Effector memory CD4-positive, alpha-beta T cell (primary cell): ENCODE measurements at regions not wholly inside any gene's neighbourhood (a gene's known extent, or its start where the extent isn't known, plus 50 kb on each side); places are given as distances from the start of the nearest gene placed in this dataset.

Experiments
- DNase-seq, 3 donors: peaks; one replicate each; pipeline ENCODE4 v3.0.0-alpha.2; 2020
- H3K27ac ChIP-seq: 2 replicates; pipeline ENCODE4 v1.7.0; 2013; ENCODE audit warnings: mild to moderate bottlenecking, low read length, moderate library complexity; ENCODE audit not compliant: insufficient read depth, poor library complexity, severe bottlenecking
- H3K27me3 ChIP-seq: replicated peaks from 2 replicates; pipeline ENCODE4 v1.7.0; 2013; ENCODE audit warnings: mild to moderate bottlenecking, low read length; ENCODE audit not compliant: insufficient read depth, control insufficient read depth, poor library complexity, severe bottlenecking
- H3K36me3 ChIP-seq: 2 replicates; pipeline ENCODE4 v1.7.0; 2013; ENCODE audit warnings: mild to moderate bottlenecking, low read length, moderate library complexity; ENCODE audit not compliant: control insufficient read depth, insufficient read depth
- H3K4me1 ChIP-seq: 2 replicates; pipeline ENCODE4 v1.7.0; 2013; ENCODE audit warnings: low read length, mild to moderate bottlenecking; ENCODE audit not compliant: control insufficient read depth, insufficient read depth, poor library complexity, severe bottlenecking
- H3K4me3 ChIP-seq: 2 replicates; pipeline ENCODE4 v1.7.0; 2013; ENCODE audit warnings: low read length, low read depth, mild to moderate bottlenecking; ENCODE audit not compliant: insufficient read depth, poor library complexity, severe bottlenecking
- H3K9me3 ChIP-seq: 2 replicates; pipeline ENCODE4 v1.7.0; 2013; ENCODE audit warnings: mild to moderate bottlenecking, low read length, moderate library complexity; ENCODE audit not compliant: control insufficient read depth

- Histone ChIP-seq H3K27me3 (no peaks in the 10 kb centered on the region), H3K36me3 (no peaks in the 10 kb centered on the region), H3K9me3 (no peaks in the 10 kb centered on the region), H3K4me3 (no peak overlapping the region), H3K27ac (no peak overlapping the region), H3K4me1 (no peaks in the 10 kb centered on the region)
- DNase-seq: no peak
Observed at GRCh38 chr2:176745543-176746200, 466.9 kb upstream of the HNRNPA3 start.

- no peak overlapping the region for H3K4me3 ChIP-seq
- no peak overlapping the region for H3K27ac ChIP-seq
- DNase-seq: no peak
- no peaks in the 10 kb centered on the region for H3K36me3 ChIP-seq
- no peaks in the 10 kb centered on the region for H3K27me3 ChIP-seq
- no peaks in the 10 kb centered on the region for H3K4me1 ChIP-seq
- no peaks in the 10 kb centered on the region for H3K9me3 ChIP-seq
Observed at GRCh38 chr2:176746411-176746810, 466.2 kb upstream of the HNRNPA3 start.

- H3K9me3 ChIP-seq: no peaks in the 10 kb centered on the region
- H3K4me3 ChIP-seq: no peak overlapping the region
- no peak overlapping the region for H3K27ac ChIP-seq
- no peaks in the 10 kb centered on the region for H3K4me1 ChIP-seq
- no peaks in the 10 kb centered on the region for H3K36me3 ChIP-seq
- DNase-seq: no peak
- H3K27me3 ChIP-seq: no peaks in the 10 kb centered on the region
Observed at GRCh38 chr2:176747506-176747905, 465.1 kb upstream of the HNRNPA3 start.

GRCh38 chr2:176747928-176748327 is 464.7 kb upstream of the HNRNPA3 start:
- Histone ChIP-seq H3K4me1 (no peaks in the 10 kb centered on the region), H3K27ac (no peak overlapping the region), H3K27me3 (no peaks in the 10 kb centered on the region), H3K4me3 (no peak overlapping the region), H3K36me3 (no peaks in the 10 kb centered on the region), H3K9me3 (no peaks in the 10 kb centered on the region)
- no peak for DNase-seq

GRCh38 chr2:176748662-176749061 is 463.9 kb upstream of the HNRNPA3 start:
- Histone ChIP-seq H3K27ac (no peak overlapping the region), H3K4me1 (no peaks in the 10 kb centered on the region), H3K36me3 (no peaks in the 10 kb centered on the region), H3K4me3 (no peak overlapping the region), H3K9me3 (no peaks in the 10 kb centered on the region), H3K27me3 (no peaks in the 10 kb centered on the region)
- no peak for DNase-seq

- Histone ChIP-seq H3K4me3 (no peak overlapping the region), H3K36me3 (no peaks in the 10 kb centered on the region), H3K4me1 (no peaks in the 10 kb centered on the region), H3K27ac (no peak overlapping the region), H3K9me3 (no peaks in the 10 kb centered on the region), H3K27me3 (no peaks in the 10 kb centered on the region)
- no peak for DNase-seq
Observed at GRCh38 chr2:176751314-176752227, 461.0 kb upstream of the HNRNPA3 start.

GRCh38 chr2:176752295-176752694 is 460.3 kb upstream of the HNRNPA3 start:
- no peak for DNase-seq
- Histone ChIP-seq H3K4me3 (no peak overlapping the region), H3K27me3 (no peaks in the 10 kb centered on the region), H3K36me3 (no peaks in the 10 kb centered on the region), H3K9me3 (no peaks in the 10 kb centered on the region), H3K4me1 (no peaks in the 10 kb centered on the region), H3K27ac (no peak overlapping the region)

- Histone ChIP-seq H3K9me3 (no peaks in the 10 kb centered on the region), H3K4me3 (no peak overlapping the region), H3K27me3 (no peaks in the 10 kb centered on the region), H3K36me3 (no peaks in the 10 kb centered on the region), H3K4me1 (no peaks in the 10 kb centered on the region), H3K27ac (no peak overlapping the region)
- no peak for DNase-seq
Observed at GRCh38 chr2:176753205-176753604, 459.4 kb upstream of the HNRNPA3 start.

- Histone ChIP-seq H3K9me3 (no peaks in the 10 kb centered on the region), H3K4me1 (no peaks in the 10 kb centered on the region), H3K4me3 (no peak overlapping the region), H3K27ac (no peak overlapping the region), H3K36me3 (no peaks in the 10 kb centered on the region), H3K27me3 (no peaks in the 10 kb centered on the region)
- DNase-seq: no peak
Observed at GRCh38 chr2:176753752-176754474, 458.7 kb upstream of the HNRNPA3 start.
